ENCODE measurements at regions not wholly inside any gene's neighbourhood (a gene's known extent, or its start where the extent isn't known, plus 50 kb on each side); places are given as distances from the start of the nearest gene placed in this dataset.
A peak's percentile ranks its signal among the peaks of the same experiment; 100 is the strongest.
"Not testable (repeated sequence)": the region's sequence is repeated elsewhere in the genome, so short reads cannot be mapped to it uniquely, and the experiment has no call there.

- Histone ChIP-seq H3K4me1 (ENCODE audit: insufficient read depth, low read length) (peaks cover 10% of the 10 kb centered on the region), H3K4me2 (ENCODE audit: insufficient read depth, low read length) (no peak overlapping the region), H3K4me3 (ENCODE audit: low read depth in 1 of 2, low read length in 2 of 2) (no peak overlapping the region), H3K27ac (ENCODE audit: low read length) (no peak overlapping the region), H2AFZ (ENCODE audit: low read depth, low read length) (no peak overlapping the region), H3K36me3 (ENCODE audit: insufficient read depth, low read length) (no peaks in the 10 kb centered on the region), H4K20me1 (ENCODE audit: insufficient read depth, low read length) (no peaks in the 10 kb centered on the region), H3K79me2 (ENCODE audit: insufficient read depth, low read length) (no peaks in the 10 kb centered on the region), H3K9me3 (ENCODE audit: insufficient read depth, low read length, severe bottlenecking) (no peaks in the 10 kb centered on the region), H3K27me3 (ENCODE audit: insufficient read depth, low read length, poor library complexity) (no peaks in the 10 kb centered on the region), H3K9ac (ENCODE audit: low read depth, low read length) (no peak overlapping the region)
- no peak for DNase-seq
- TF ChIP-seq EZH2 (IDR thresholded peaks at IDR 0.05; ENCODE audit: borderline replicate concordance, low read depth, low read length, severe bottlenecking) (no peak), CTCF (IDR thresholded peaks at IDR 0.05; ENCODE audit: borderline replicate concordance, extremely low read depth, low read length, poor library complexity, severe bottlenecking) (no peak)
- ATAC-seq (ENCODE audit: insufficient read depth, low read depth), result no peak
Observed at GRCh38 chr11:122584670-122585069, 70.9 kb upstream of the UBASH3B start.

GRCh38 chr11:122580071-122580470, 75.5 kb upstream of the UBASH3B start:
- H4K20me1 ChIP-seq (ENCODE audit: insufficient read depth, low read length); H3K79me2 ChIP-seq (ENCODE audit: insufficient read depth, low read length); H3K4me3 ChIP-seq (ENCODE audit: low read depth in 1 of 2, low read length in 2 of 2); DNase-seq; H3K27ac ChIP-seq (ENCODE audit: low read length); H2AFZ ChIP-seq (ENCODE audit: low read depth, low read length); H3K36me3 ChIP-seq (ENCODE audit: insufficient read depth, low read length); H3K9me3 ChIP-seq (ENCODE audit: insufficient read depth, low read length, severe bottlenecking); H3K27me3 ChIP-seq (ENCODE audit: insufficient read depth, low read length, poor library complexity); H3K9ac ChIP-seq (ENCODE audit: low read depth, low read length); ATAC-seq (ENCODE audit: insufficient read depth, low read depth): not testable (repeated sequence)
- peak overlapping the region; percentile 75; the same call in 1 of the 2 replicates for H3K4me2 ChIP-seq (ENCODE audit: insufficient read depth, low read length)
- H3K4me1 ChIP-seq (ENCODE audit: insufficient read depth, low read length), result peaks cover 10% of the 10 kb centered on the region

GRCh38 chr11:122578171-122578825, 77.2 kb upstream of the UBASH3B start:
- H3K27ac ChIP-seq (ENCODE audit: low read length), result no peak overlapping the region

GRCh38 chr11:122572592-122572991, 82.9 kb upstream of the UBASH3B start:
- no peak overlapping the region for H2AFZ ChIP-seq (ENCODE audit: low read depth, low read length)
- ATAC-seq (ENCODE audit: insufficient read depth, low read depth), result no peak
- TF ChIP-seq EZH2 (IDR thresholded peaks at IDR 0.05; ENCODE audit: borderline replicate concordance, low read depth, low read length, severe bottlenecking), result no peak
- TF ChIP-seq CTCF (IDR thresholded peaks at IDR 0.05; ENCODE audit: borderline replicate concordance, extremely low read depth, low read length, poor library complexity, severe bottlenecking), result no peak
- no peaks in the 10 kb centered on the region for H3K4me1 ChIP-seq (ENCODE audit: insufficient read depth, low read length)
- no peak for DNase-seq
- H3K79me2 ChIP-seq (ENCODE audit: insufficient read depth, low read length), result no peaks in the 10 kb centered on the region
- H4K20me1 ChIP-seq (ENCODE audit: insufficient read depth, low read length), result no peaks in the 10 kb centered on the region
- no peak overlapping the region for H3K4me3 ChIP-seq (ENCODE audit: low read depth in 1 of 2, low read length in 2 of 2)
- no peaks in the 10 kb centered on the region for H3K36me3 ChIP-seq (ENCODE audit: insufficient read depth, low read length)
- no peak overlapping the region for H3K27ac ChIP-seq (ENCODE audit: low read length)
- no peak overlapping the region for H3K4me2 ChIP-seq (ENCODE audit: insufficient read depth, low read length)
- H3K9me3 ChIP-seq (ENCODE audit: insufficient read depth, low read length, severe bottlenecking), result no peaks in the 10 kb centered on the region
- peaks cover 3% of the 10 kb centered on the region for H3K27me3 ChIP-seq (ENCODE audit: insufficient read depth, low read length, poor library complexity)
- H3K9ac ChIP-seq (ENCODE audit: low read depth, low read length), result no peak overlapping the region

More at GRCh38 chr11:122578171-122578825, 77.2 kb upstream of the UBASH3B start:
- H3K36me3 ChIP-seq (ENCODE audit: insufficient read depth, low read length), result no peaks in the 10 kb centered on the region
- no peak overlapping the region for H3K9ac ChIP-seq (ENCODE audit: low read depth, low read length)
- no peak overlapping the region for H3K4me2 ChIP-seq (ENCODE audit: insufficient read depth, low read length)
- DNase-seq (no peak), ATAC-seq (ENCODE audit: insufficient read depth, low read depth) (no peak)
- H3K27me3 ChIP-seq (ENCODE audit: insufficient read depth, low read length, poor library complexity), result no peaks in the 10 kb centered on the region
- no peak overlapping the region for H2AFZ ChIP-seq (ENCODE audit: low read depth, low read length)
- no peaks in the 10 kb centered on the region for H3K9me3 ChIP-seq (ENCODE audit: insufficient read depth, low read length, severe bottlenecking)
- H3K4me3 ChIP-seq (ENCODE audit: low read depth in 1 of 2, low read length in 2 of 2), result no peak overlapping the region
- H3K4me1 ChIP-seq (ENCODE audit: insufficient read depth, low read length), result peaks cover 10% of the 10 kb centered on the region
- H4K20me1 ChIP-seq (ENCODE audit: insufficient read depth, low read length), result no peaks in the 10 kb centered on the region
- peak; percentile 39 for TF ChIP-seq CTCF (IDR thresholded peaks at IDR 0.05; ENCODE audit: borderline replicate concordance, extremely low read depth, low read length, poor library complexity, severe bottlenecking)
- no peak for TF ChIP-seq EZH2 (IDR thresholded peaks at IDR 0.05; ENCODE audit: borderline replicate concordance, low read depth, low read length, severe bottlenecking)
- no peaks in the 10 kb centered on the region for H3K79me2 ChIP-seq (ENCODE audit: insufficient read depth, low read length)
